Neural crest cell (in vitro differentiated cells): ENCODE measurements at regions not wholly inside any gene's neighbourhood (a gene's known extent, or its start where the extent isn't known, plus 50 kb on each side); places are given as distances from the start of the nearest gene placed in this dataset.

Experiments used
- DNase-seq: peaks from one replicate; pipeline ENCODE4 v3.0.0; 2021; ENCODE audit warnings: low read depth, mixed read lengths, low spot score
- H3K27ac Mint-ChIP-seq: one replicate; pipeline ENCODE4 v1.8.0; 2021; ENCODE audit warnings: mild to moderate bottlenecking, mixed read lengths; ENCODE audit not compliant: unreplicated experiment
- H3K27me3 Mint-ChIP-seq: 2 replicates; pipeline ENCODE4 v1.8.0; 2021; ENCODE audit warnings: low read depth, mild to moderate bottlenecking, mixed read lengths
- H3K36me3 Mint-ChIP-seq: 2 replicates; pipeline ENCODE4 v1.8.0; 2021; ENCODE audit warnings: low read depth, mild to moderate bottlenecking, mixed read lengths
- H3K4me1 Mint-ChIP-seq: 2 replicates; pipeline ENCODE4 v1.8.0; 2021; ENCODE audit warnings: mixed read lengths
- H3K4me3 Mint-ChIP-seq: one replicate; pipeline ENCODE4 v1.8.0; 2021; ENCODE audit warnings: mild to moderate bottlenecking, mixed read lengths
- H3K9me3 Mint-ChIP-seq: 2 replicates; pipeline ENCODE4 v1.8.0; 2021; ENCODE audit warnings: mixed read lengths
- TF ChIP-seq, protein P1 (sequence below): fragments of 200-600 bp; sonication (generic); conservative IDR thresholded peaks from 2 replicates; pipeline ENCODE4 v1.5.0; 2021; ENCODE audit warnings: antibody characterized with exemption, mild to moderate bottlenecking

DNA sequence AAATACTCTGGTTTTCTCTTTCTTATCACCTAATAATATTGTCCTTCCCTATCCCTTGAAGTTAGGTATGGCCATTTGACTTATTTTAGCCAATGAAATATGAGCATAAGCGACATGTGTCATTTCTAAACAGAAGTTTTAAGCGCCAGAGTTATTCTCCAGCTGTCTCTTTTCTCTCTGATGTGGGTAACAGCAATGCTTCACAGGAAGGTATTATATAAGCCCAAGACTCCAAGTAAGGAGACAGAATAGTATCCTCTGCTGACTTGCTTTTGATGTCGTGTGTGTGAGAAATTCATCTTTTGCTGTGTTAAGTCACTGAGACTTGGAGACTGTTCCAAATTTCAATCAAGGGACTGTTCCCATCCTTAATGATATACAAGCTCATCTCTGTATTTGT is 224.6 kb upstream of the NECTIN3 start:
- H3K9me3 Mint-ChIP-seq: peaks cover 13% of the 10 kb centered on the region
- H3K4me1 Mint-ChIP-seq: no peaks in the 10 kb centered on the region
- peaks cover 5% of the 10 kb centered on the region for H3K36me3 Mint-ChIP-seq
- no peak overlapping the region for H3K27ac Mint-ChIP-seq
- DNase-seq: no peak
- TF ChIP-seq, protein P1, sequence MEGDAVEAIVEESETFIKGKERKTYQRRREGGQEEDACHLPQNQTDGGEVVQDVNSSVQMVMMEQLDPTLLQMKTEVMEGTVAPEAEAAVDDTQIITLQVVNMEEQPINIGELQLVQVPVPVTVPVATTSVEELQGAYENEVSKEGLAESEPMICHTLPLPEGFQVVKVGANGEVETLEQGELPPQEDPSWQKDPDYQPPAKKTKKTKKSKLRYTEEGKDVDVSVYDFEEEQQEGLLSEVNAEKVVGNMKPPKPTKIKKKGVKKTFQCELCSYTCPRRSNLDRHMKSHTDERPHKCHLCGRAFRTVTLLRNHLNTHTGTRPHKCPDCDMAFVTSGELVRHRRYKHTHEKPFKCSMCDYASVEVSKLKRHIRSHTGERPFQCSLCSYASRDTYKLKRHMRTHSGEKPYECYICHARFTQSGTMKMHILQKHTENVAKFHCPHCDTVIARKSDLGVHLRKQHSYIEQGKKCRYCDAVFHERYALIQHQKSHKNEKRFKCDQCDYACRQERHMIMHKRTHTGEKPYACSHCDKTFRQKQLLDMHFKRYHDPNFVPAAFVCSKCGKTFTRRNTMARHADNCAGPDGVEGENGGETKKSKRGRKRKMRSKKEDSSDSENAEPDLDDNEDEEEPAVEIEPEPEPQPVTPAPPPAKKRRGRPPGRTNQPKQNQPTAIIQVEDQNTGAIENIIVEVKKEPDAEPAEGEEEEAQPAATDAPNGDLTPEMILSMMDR: no peak
- no peak overlapping the region for H3K4me3 Mint-ChIP-seq
- H3K27me3 Mint-ChIP-seq: no peaks in the 10 kb centered on the region

DNA sequence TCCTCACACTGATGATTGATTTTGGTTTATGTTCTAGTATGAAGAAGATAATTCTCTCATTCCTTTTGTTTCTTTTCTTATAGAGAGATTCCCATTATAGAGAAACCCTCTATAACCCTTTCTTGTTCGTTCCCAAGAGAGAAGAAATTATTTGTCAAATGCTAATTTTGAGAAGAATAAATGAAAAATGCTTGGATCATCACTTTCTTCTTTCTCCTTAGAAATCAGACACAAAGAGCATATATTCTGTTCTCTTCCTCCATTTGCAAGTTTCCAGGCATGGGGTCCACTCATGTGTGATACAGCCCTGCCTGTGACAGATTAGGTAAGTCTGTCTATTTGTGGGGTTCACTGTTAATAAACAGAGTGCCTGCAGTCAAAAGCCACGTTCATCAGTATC is 222.6 kb upstream of the NECTIN3 start:
- DNase-seq: no peak
- Mint-ChIP-seq H3K27me3 (no peaks in the 10 kb centered on the region), H3K4me3 (no peak overlapping the region), H3K9me3 (peaks cover 13% of the 10 kb centered on the region), H3K36me3 (peaks cover 5% of the 10 kb centered on the region), H3K27ac (no peak overlapping the region), H3K4me1 (no peaks in the 10 kb centered on the region)
- TF ChIP-seq, protein P1: no peak

DNA sequence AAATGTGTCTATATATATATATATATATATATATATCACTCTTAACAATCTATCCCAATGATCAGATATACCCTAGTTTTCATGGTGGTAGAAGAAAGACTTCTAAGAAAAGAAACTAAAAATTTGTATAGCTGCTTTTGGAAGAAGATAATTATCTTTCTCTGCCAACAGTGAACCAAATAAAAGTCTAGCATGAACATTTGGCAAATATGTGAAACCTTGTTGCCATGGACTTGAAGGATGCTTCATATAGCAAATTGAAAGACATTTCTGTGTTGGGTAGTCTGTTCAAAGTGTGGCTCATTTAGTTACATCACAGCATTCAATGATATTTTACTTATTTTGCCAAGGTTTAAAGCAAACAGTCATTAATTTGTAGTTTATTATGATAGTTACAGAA is 219.9 kb upstream of the NECTIN3 start:
- no peak overlapping the region for H3K27ac Mint-ChIP-seq

DNA sequence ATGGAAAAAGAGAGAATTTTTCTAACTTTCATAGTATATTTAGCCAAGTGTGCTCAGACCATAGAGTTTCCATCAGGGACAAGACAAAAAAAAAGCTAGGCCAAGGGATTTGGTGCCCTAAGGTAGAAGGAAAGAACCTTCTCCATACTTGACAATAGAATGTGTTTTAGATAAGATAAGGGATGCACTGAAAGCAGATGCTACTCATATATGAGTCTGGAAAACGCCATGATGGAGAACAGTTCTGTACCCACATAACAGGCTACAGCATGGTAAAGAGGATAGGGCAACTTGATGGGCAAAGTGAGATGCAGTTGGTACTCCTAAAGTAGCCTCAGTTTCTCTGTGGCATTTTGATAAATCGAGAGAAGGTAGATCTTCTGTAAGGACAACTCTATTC is 216.4 kb upstream of the NECTIN3 start:
- Mint-ChIP-seq H3K4me1 (no peaks in the 10 kb centered on the region), H3K27me3 (no peaks in the 10 kb centered on the region), H3K9me3 (peaks cover 6% of the 10 kb centered on the region), H3K27ac (no peak overlapping the region), H3K36me3 (no peaks in the 10 kb centered on the region), H3K4me3 (no peak overlapping the region)
- TF ChIP-seq, protein P1: no peak
- no peak for DNase-seq

More for the DNA sequence above, 219.9 kb upstream of the NECTIN3 start:
- DNase-seq: no peak
- Mint-ChIP-seq H3K27me3 (no peaks in the 10 kb centered on the region), H3K9me3 (peaks cover 6% of the 10 kb centered on the region), H3K36me3 (no peaks in the 10 kb centered on the region), H3K4me3 (no peak overlapping the region), H3K4me1 (no peaks in the 10 kb centered on the region)
- TF ChIP-seq, protein P1: no peak

DNA sequence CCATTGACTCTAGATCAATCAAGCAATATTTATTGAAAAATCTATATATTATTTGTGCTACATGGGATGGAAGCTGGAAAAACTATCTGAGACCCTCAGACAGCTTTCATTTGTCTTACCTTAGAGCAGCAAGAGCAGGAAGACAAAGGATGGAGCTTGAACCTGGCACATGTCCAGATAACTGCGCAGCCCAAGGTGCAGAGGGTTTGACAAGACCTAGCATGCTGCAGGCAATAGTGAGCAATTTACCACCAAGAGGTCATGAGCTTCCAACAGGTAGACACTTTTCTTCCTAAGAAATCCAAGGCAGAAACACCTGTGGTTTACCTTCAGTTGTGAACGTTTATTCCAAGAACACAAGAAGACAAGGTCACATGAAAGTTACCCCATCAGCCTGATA is 214.7 kb upstream of the NECTIN3 start:
- no peaks in the 10 kb centered on the region for H3K4me1 Mint-ChIP-seq
- H3K27ac Mint-ChIP-seq: no peak overlapping the region
- H3K9me3 Mint-ChIP-seq: peaks cover 6% of the 10 kb centered on the region
- no peak overlapping the region for H3K4me3 Mint-ChIP-seq
- TF ChIP-seq, protein P1: no peak
- H3K36me3 Mint-ChIP-seq: no peaks in the 10 kb centered on the region
- DNase-seq: no peak
- no peaks in the 10 kb centered on the region for H3K27me3 Mint-ChIP-seq

DNA sequence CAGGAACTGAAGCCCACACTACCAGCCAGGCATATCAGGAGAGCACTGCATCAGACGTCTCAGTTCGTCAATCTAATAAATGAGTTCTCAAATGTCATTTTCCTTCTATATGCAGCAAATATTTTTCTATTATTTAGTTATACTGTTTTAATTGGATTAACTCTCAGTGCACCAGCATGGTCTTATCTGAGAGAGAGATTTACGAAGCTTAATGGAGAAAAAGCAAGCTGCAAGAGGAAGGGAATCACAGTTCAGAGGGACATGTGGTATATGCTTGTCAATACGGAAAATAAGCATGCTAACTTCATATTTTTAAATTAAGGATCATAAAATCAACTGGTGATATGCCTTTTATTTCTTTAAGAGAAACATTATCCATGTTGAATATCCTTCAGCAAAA is 213.1 kb upstream of the NECTIN3 start:
- no peaks in the 10 kb centered on the region for H3K36me3 Mint-ChIP-seq
- H3K4me1 Mint-ChIP-seq: no peaks in the 10 kb centered on the region
- peaks cover 6% of the 10 kb centered on the region for H3K9me3 Mint-ChIP-seq
- no peaks in the 10 kb centered on the region for H3K27me3 Mint-ChIP-seq
- no peak overlapping the region for H3K4me3 Mint-ChIP-seq
- TF ChIP-seq, protein P1: no peak
- no peak overlapping the region for H3K27ac Mint-ChIP-seq
- no peak for DNase-seq
